ENCODE measurements at regions not wholly inside any gene's neighbourhood (a gene's known extent, or its start where the extent isn't known, plus 50 kb on each side); places are given as distances from the start of the nearest gene placed in this dataset.

DNA sequence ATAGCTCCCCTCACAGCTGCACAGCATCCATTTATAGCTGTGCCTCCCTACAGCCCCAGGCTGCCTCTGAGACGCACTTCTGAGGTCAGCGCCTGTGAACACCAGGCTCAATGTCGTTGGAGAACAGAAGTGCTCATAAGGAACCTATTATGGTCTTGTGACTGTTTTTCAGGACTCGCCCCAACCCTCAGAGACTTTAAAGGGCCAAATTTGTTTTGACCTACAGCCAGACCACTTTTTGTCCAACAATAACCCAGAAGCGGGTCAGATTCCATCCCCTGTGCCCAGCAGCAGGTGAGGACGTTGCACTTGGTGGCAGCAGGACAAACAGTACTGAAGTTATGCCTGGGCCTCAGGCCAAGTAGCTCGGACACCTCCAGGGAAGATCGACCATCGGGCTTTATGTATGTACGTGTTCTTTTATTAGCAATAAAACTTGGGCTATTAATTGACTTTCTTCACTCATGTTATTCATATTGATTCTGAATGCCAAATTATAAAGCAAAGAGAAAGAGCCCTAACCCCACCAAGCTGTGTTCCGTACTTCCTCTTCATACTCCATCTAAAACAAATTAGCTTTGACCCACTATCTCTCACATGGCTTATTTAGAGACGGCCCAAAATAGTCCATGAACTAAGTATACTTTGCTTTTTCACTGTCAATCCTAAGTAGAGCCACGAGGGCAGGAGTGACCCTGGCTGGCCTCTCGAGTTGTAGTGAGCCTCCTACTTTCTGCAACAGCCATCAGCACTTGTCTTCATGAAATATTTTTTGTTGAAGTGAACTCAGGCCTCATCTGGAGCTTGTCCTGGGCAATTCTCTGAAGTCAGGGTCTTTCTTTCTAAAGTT is 92.3 kb upstream of the PAX6 start:
- Mint-ChIP-seq H3K9me3 (ENCODE audit: unreplicated experiment) (no peaks in the 10 kb centered on the region), H3K27me3 (ENCODE audit: unreplicated experiment) (peaks cover 10% of the 10 kb centered on the region), H3K4me3 (ENCODE audit: unreplicated experiment) (no peak overlapping the region), H3K27ac (ENCODE audit: unreplicated experiment) (no peak overlapping the region), H3K36me3 (ENCODE audit: low read depth, unreplicated experiment) (no peaks in the 10 kb centered on the region), H3K4me1 (ENCODE audit: unreplicated experiment) (peaks cover 4% of the 10 kb centered on the region)
- DNase-seq (ENCODE audit: low spot score), result no peak
- TF ChIP-seq, protein P1, sequence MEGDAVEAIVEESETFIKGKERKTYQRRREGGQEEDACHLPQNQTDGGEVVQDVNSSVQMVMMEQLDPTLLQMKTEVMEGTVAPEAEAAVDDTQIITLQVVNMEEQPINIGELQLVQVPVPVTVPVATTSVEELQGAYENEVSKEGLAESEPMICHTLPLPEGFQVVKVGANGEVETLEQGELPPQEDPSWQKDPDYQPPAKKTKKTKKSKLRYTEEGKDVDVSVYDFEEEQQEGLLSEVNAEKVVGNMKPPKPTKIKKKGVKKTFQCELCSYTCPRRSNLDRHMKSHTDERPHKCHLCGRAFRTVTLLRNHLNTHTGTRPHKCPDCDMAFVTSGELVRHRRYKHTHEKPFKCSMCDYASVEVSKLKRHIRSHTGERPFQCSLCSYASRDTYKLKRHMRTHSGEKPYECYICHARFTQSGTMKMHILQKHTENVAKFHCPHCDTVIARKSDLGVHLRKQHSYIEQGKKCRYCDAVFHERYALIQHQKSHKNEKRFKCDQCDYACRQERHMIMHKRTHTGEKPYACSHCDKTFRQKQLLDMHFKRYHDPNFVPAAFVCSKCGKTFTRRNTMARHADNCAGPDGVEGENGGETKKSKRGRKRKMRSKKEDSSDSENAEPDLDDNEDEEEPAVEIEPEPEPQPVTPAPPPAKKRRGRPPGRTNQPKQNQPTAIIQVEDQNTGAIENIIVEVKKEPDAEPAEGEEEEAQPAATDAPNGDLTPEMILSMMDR (IDR thresholded peaks at IDR 0.05; ENCODE audit: unreplicated experiment), result no peak

- no peak overlapping the region for H3K4me3 Mint-ChIP-seq (ENCODE audit: unreplicated experiment)
Observed at GRCh38 chr11:31902706-31903105, 91.6 kb upstream of the PAX6 start.

GRCh38 chr11:31895926-31896325 is 84.8 kb upstream of the PAX6 start:
- no peaks in the 10 kb centered on the region for H3K4me1 Mint-ChIP-seq (ENCODE audit: unreplicated experiment)
- TF ChIP-seq, protein P1 (IDR thresholded peaks at IDR 0.05; ENCODE audit: unreplicated experiment), result no peak
- no peak overlapping the region for H3K4me3 Mint-ChIP-seq (ENCODE audit: unreplicated experiment)
- H3K9me3 Mint-ChIP-seq (ENCODE audit: unreplicated experiment), result no peaks in the 10 kb centered on the region
- H3K27ac Mint-ChIP-seq (ENCODE audit: unreplicated experiment), result no peak overlapping the region
- peaks cover 4% of the 10 kb centered on the region for H3K27me3 Mint-ChIP-seq (ENCODE audit: unreplicated experiment)
- DNase-seq (ENCODE audit: low spot score), result no peak
- no peaks in the 10 kb centered on the region for H3K36me3 Mint-ChIP-seq (ENCODE audit: low read depth, unreplicated experiment)

More at GRCh38 chr11:31902706-31903105, 91.6 kb upstream of the PAX6 start:
- Mint-ChIP-seq H3K36me3 (ENCODE audit: low read depth, unreplicated experiment) (no peaks in the 10 kb centered on the region), H3K27ac (ENCODE audit: unreplicated experiment) (no peak overlapping the region), H3K27me3 (ENCODE audit: unreplicated experiment) (peaks cover 10% of the 10 kb centered on the region), H3K9me3 (ENCODE audit: unreplicated experiment) (no peaks in the 10 kb centered on the region), H3K4me1 (ENCODE audit: unreplicated experiment) (peaks cover 4% of the 10 kb centered on the region)
- no peak for DNase-seq (ENCODE audit: low spot score)
- TF ChIP-seq, protein P1 (IDR thresholded peaks at IDR 0.05; ENCODE audit: unreplicated experiment), result no peak

GRCh38 chr11:31887180-31887579 is 76.1 kb upstream of the PAX6 start:
- TF ChIP-seq, protein P1 (IDR thresholded peaks at IDR 0.05; ENCODE audit: unreplicated experiment), result peak; percentile 15
- Mint-ChIP-seq H3K4me3 (ENCODE audit: unreplicated experiment) (no peak overlapping the region), H3K27me3 (ENCODE audit: unreplicated experiment) (no peaks in the 10 kb centered on the region), H3K4me1 (ENCODE audit: unreplicated experiment) (no peaks in the 10 kb centered on the region), H3K27ac (ENCODE audit: unreplicated experiment) (no peak overlapping the region), H3K36me3 (ENCODE audit: low read depth, unreplicated experiment) (no peaks in the 10 kb centered on the region), H3K9me3 (ENCODE audit: unreplicated experiment) (no peaks in the 10 kb centered on the region)
- no peak for DNase-seq (ENCODE audit: low spot score)

DNA sequence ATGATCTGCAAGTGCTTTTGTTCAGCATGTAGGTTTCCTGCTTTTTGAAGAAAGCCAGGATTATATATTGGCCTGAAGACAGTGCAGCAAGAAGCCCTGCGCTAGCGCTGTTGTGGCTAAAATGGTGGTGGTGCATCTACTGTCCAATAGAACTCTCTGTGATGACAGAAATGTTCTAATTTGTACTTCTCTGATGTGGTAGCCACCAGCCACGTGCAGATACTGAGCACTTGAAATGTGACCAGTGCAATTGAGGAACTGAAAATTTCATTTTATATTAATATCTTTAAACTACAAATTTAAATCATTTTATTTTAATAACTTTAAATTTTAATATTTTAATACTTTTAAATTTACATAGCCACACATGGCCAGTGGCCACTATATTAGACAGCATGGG is 73.0 kb upstream of the PAX6 start:
- no peaks in the 10 kb centered on the region for H3K36me3 Mint-ChIP-seq (ENCODE audit: low read depth, unreplicated experiment)

More for the DNA sequence above, 73.0 kb upstream of the PAX6 start:
- no peak overlapping the region for H3K27ac Mint-ChIP-seq (ENCODE audit: unreplicated experiment)
- no peaks in the 10 kb centered on the region for H3K9me3 Mint-ChIP-seq (ENCODE audit: unreplicated experiment)
- TF ChIP-seq, protein P1 (IDR thresholded peaks at IDR 0.05; ENCODE audit: unreplicated experiment), result no peak
- no peaks in the 10 kb centered on the region for H3K27me3 Mint-ChIP-seq (ENCODE audit: unreplicated experiment)
- DNase-seq (ENCODE audit: low spot score), result no peak
- H3K4me3 Mint-ChIP-seq (ENCODE audit: unreplicated experiment), result no peak overlapping the region
- H3K4me1 Mint-ChIP-seq (ENCODE audit: unreplicated experiment), result no peaks in the 10 kb centered on the region

All from endothelial cell (in vitro differentiated cells).